SK-N-MC (cell line): ENCODE measurements at regions not wholly inside any gene's neighbourhood (a gene's known extent, or its start where the extent isn't known, plus 50 kb on each side); places are given as distances from the start of the nearest gene placed in this dataset.

Experiments used
- DNase-seq: peaks from one replicate; pipeline ENCODE4 v3.0.0-alpha.2; 2011; ENCODE audit warnings: low read depth, low spot score
- H3K27ac ChIP-seq: fragments of 200-600 bp; sonication (generic); 2 replicates; pipeline ENCODE4 v1.5.1; 2016; ENCODE audit warnings: mixed run types
- H3K36me3 ChIP-seq: fragments of 200-600 bp; sonication (generic); 2 replicates; pipeline ENCODE4 v1.6.1; 2017; ENCODE audit warnings: antibody characterized with exemption, low read length, mixed read lengths; ENCODE audit not compliant: insufficient read depth
- H3K4me3 ChIP-seq: fragments of 200-600 bp; sonication (generic); 2 replicates; pipeline ENCODE4 v1.5.1; 2016
- H3K9ac ChIP-seq: fragments of 200-600 bp; sonication (generic); 2 replicates; pipeline ENCODE4 v1.8.0; 2017; ENCODE audit warnings: mixed run types, mixed read lengths; ENCODE audit not compliant: insufficient read length
- H3K9me3 ChIP-seq: fragments of 200-600 bp; sonication (generic); 2 replicates; pipeline ENCODE4 v1.6.1; 2017; ENCODE audit warnings: low read depth, mild to moderate bottlenecking, antibody characterized with exemption, low read length, moderate library complexity, mixed read lengths
- EZH2 ChIP-seq: fragments of 200-600 bp; sonication (generic); IDR thresholded peaks from one replicate; pipeline ENCODE4 v1.6.1; 2017; ENCODE audit warnings: antibody characterized with exemption
- FOXP2 ChIP-seq: optimal IDR thresholded peaks from 2 replicates; pipeline ENCODE3; 2011; ENCODE audit warnings: mild to moderate bottlenecking, moderate library complexity; ENCODE audit not compliant: insufficient read depth; ENCODE audit errors: extremely low read length, control extremely low read depth
- POLR2AphosphoS5 ChIP-seq: IDR thresholded peaks from 2 replicates; pipeline ENCODE4 v1.6.1; 2012; ENCODE audit warnings: mild to moderate bottlenecking, low read depth, low read length, borderline replicate concordance

GRCh38 chr5:2289380-2289779, 406.7 kb upstream of the IRX4 start:
- DNase-seq, result no peak
- TF ChIP-seq FOXP2 (no peak), EZH2 (no peak), POLR2AphosphoS5 (no peak)

GRCh38 chr5:2288968-2289367, 406.2 kb upstream of the IRX4 start:
- no peaks in the 10 kb centered on the region for H3K36me3 ChIP-seq
- H3K9ac ChIP-seq, result no peak overlapping the region
- DNase-seq, result no peak
- no peak overlapping the region for H3K27ac ChIP-seq
- TF ChIP-seq FOXP2 (no peak), EZH2 (no peak), POLR2AphosphoS5 (no peak)
- no peaks in the 10 kb centered on the region for H3K9me3 ChIP-seq
- H3K4me3 ChIP-seq, result no peak overlapping the region

More at GRCh38 chr5:2289380-2289779, 406.7 kb upstream of the IRX4 start:
- Histone ChIP-seq H3K36me3 (no peaks in the 10 kb centered on the region), H3K9me3 (no peaks in the 10 kb centered on the region), H3K27ac (no peak overlapping the region), H3K4me3 (no peak overlapping the region), H3K9ac (no peak overlapping the region)

- no peaks in the 10 kb centered on the region for H3K36me3 ChIP-seq
- TF ChIP-seq FOXP2, result no peak
- no peak for TF ChIP-seq POLR2AphosphoS5
- TF ChIP-seq EZH2, result no peak
- H3K9ac ChIP-seq, result no peak overlapping the region
- DNase-seq, result no peak
- no peaks in the 10 kb centered on the region for H3K9me3 ChIP-seq
- H3K27ac ChIP-seq, result no peak overlapping the region
- H3K4me3 ChIP-seq, result no peak overlapping the region
Measured at GRCh38 chr5:2288466-2288865, 405.7 kb upstream of the IRX4 start.

GRCh38 chr5:2286250-2286649, 403.5 kb upstream of the IRX4 start:
- Histone ChIP-seq H3K36me3 (no peaks in the 10 kb centered on the region), H3K4me3 (no peak overlapping the region), H3K9ac (no peak overlapping the region), H3K27ac (no peak overlapping the region), H3K9me3 (no peaks in the 10 kb centered on the region)
- TF ChIP-seq EZH2 (no peak), FOXP2 (no peak), POLR2AphosphoS5 (no peak)
- DNase-seq, result no peak

- Histone ChIP-seq H3K9ac (no peak overlapping the region), H3K27ac (no peak overlapping the region), H3K36me3 (no peaks in the 10 kb centered on the region), H3K4me3 (no peak overlapping the region), H3K9me3 (no peaks in the 10 kb centered on the region)
- TF ChIP-seq EZH2, result no peak
- no peak for TF ChIP-seq POLR2AphosphoS5
- no peak for TF ChIP-seq FOXP2
- no peak for DNase-seq
Measured at GRCh38 chr5:2284678-2285077, 402.0 kb upstream of the IRX4 start.

GRCh38 chr5:2283481-2284045, 400.8 kb upstream of the IRX4 start:
- H3K9ac ChIP-seq, result no peak overlapping the region
- H3K4me3 ChIP-seq, result no peak overlapping the region
- H3K9me3 ChIP-seq, result no peaks in the 10 kb centered on the region
- TF ChIP-seq POLR2AphosphoS5 (no peak), FOXP2 (no peak), EZH2 (no peak)
- DNase-seq, result no peak
- no peak overlapping the region for H3K27ac ChIP-seq
- H3K36me3 ChIP-seq, result no peaks in the 10 kb centered on the region

GRCh38 chr5:2282893-2283292, 400.2 kb upstream of the IRX4 start:
- TF ChIP-seq POLR2AphosphoS5, result no peak
- no peak for TF ChIP-seq FOXP2
- no peak for TF ChIP-seq EZH2
- no peaks in the 10 kb centered on the region for H3K36me3 ChIP-seq

GRCh38 chr5:2282034-2282690, 399.4 kb upstream of the IRX4 start:
- DNase-seq, result no peak

More at GRCh38 chr5:2282893-2283292, 400.2 kb upstream of the IRX4 start:
- DNase-seq, result no peak
- no peak overlapping the region for H3K27ac ChIP-seq
- no peak overlapping the region for H3K4me3 ChIP-seq
- H3K9me3 ChIP-seq, result no peaks in the 10 kb centered on the region
- no peak overlapping the region for H3K9ac ChIP-seq

GRCh38 chr5:2281446-2281845, 398.7 kb upstream of the IRX4 start:
- no peaks in the 10 kb centered on the region for H3K9me3 ChIP-seq
- H3K4me3 ChIP-seq, result no peak overlapping the region
- H3K36me3 ChIP-seq, result no peaks in the 10 kb centered on the region
- no peak overlapping the region for H3K27ac ChIP-seq
- H3K9ac ChIP-seq, result no peak overlapping the region
- TF ChIP-seq POLR2AphosphoS5 (no peak), FOXP2 (no peak), EZH2 (no peak)
- no peak for DNase-seq

More at GRCh38 chr5:2282034-2282690, 399.4 kb upstream of the IRX4 start:
- TF ChIP-seq FOXP2 (no peak), EZH2 (no peak), POLR2AphosphoS5 (no peak)
- Histone ChIP-seq H3K36me3 (no peaks in the 10 kb centered on the region), H3K4me3 (no peak overlapping the region), H3K9ac (no peak overlapping the region), H3K27ac (no peak overlapping the region), H3K9me3 (no peaks in the 10 kb centered on the region)
